H1 (cell line): ENCODE measurements at regions not wholly inside any gene's neighbourhood (a gene's known extent, or its start where the extent isn't known, plus 50 kb on each side); places are given as distances from the start of the nearest gene placed in this dataset.

Experiments used
- BACH1 ChIP-seq: IDR thresholded peaks from 2 replicates; pipeline ENCODE4 v1.6.1; 2012; ENCODE audit warnings: low read length, improper control_type of control experiment
- BCL11A ChIP-seq, 2 experiments: IDR thresholded peaks; one replicate each; pipeline ENCODE4 v1.6.1; 2011; ENCODE audit warnings: low read depth in 2 of 2, low read length in 2 of 2, mild to moderate bottlenecking in 2 of 2
- CBX8 ChIP-seq: fragments of 300-800, 300-1000 bp; sonication (generic); IDR thresholded peaks from 2 replicates; pipeline ENCODE4 v1.7.1; 2016; ENCODE audit warnings: low read depth, low read length, borderline replicate concordance
- CHD7 ChIP-seq: fragments of 300-600 bp; sonication (generic); IDR thresholded peaks from 2 replicates; pipeline ENCODE4 v1.7.1; 2012; ENCODE audit warnings: low read length, moderate library complexity, mild to moderate bottlenecking, inconsistent platforms; ENCODE audit not compliant: insufficient replicate concordance
- CREB1 ChIP-seq: IDR thresholded peaks from 2 replicates; pipeline ENCODE4 v1.6.1; 2012; ENCODE audit warnings: inconsistent platforms
- HDAC6 ChIP-seq: IDR thresholded peaks from one replicate; pipeline ENCODE4 v1.7.1; 2012; ENCODE audit warnings: low read depth, mild to moderate bottlenecking, inconsistent platforms, low read length, moderate library complexity
- KDM4A ChIP-seq: IDR thresholded peaks from one replicate; pipeline ENCODE4 v1.7.1; 2012; ENCODE audit warnings: low read depth, mild to moderate bottlenecking, moderate library complexity, low read length, inconsistent platforms; ENCODE audit not compliant: severe bottlenecking
- MAFK ChIP-seq: IDR thresholded peaks from 2 replicates; pipeline ENCODE4 v1.6.1; 2012; ENCODE audit warnings: low read depth, mild to moderate bottlenecking, improper control_type of control experiment, low read length
- MAX ChIP-seq: IDR thresholded peaks from 2 replicates; pipeline ENCODE4 v1.6.1; 2012; ENCODE audit warnings: inconsistent platforms
- NANOG ChIP-seq: IDR thresholded peaks from 2 replicates; pipeline ENCODE4 v1.6.1; 2011; ENCODE audit warnings: low read length, low read depth, mild to moderate bottlenecking, inconsistent platforms; ENCODE audit not compliant: insufficient read depth, poor library complexity, severe bottlenecking
- PHF8 ChIP-seq: fragments of 200-600 bp; sonication (generic); conservative IDR thresholded peaks from 2 replicates; pipeline ENCODE4 v1.7.1; 2012; ENCODE audit warnings: low read depth, mild to moderate bottlenecking, inconsistent platforms, low read length, moderate library complexity
- SAP30 ChIP-seq: fragments of 300-600 bp; sonication (generic); IDR thresholded peaks from 2 replicates; pipeline ENCODE4 v1.7.1; 2012; ENCODE audit warnings: low read length, moderate library complexity, mild to moderate bottlenecking, inconsistent platforms; ENCODE audit not compliant: insufficient read depth, insufficient replicate concordance

- TF ChIP-seq CHD7 (no peak), PHF8 (no peak), BCL11A (IDR thresholded peaks at IDR 0.05; ENCODE audit: low read depth in 2 of 2, low read length in 2 of 2) (no peak), SAP30 (no peak), MAFK (no peak), CBX8 (no peak), KDM4A (no peak), CREB1 (no peak), MAX (no peak), NANOG (no peak), BACH1 (no peak), HDAC6 (no peak)
Measured at GRCh38 chr1:30302858-30303257, 420.5 kb downstream of the MATN1 start (continued).
